A549 (cell line): ENCODE measurements at regions not wholly inside any gene's neighbourhood (a gene's known extent, or its start where the extent isn't known, plus 50 kb on each side); places are given as distances from the start of the nearest gene placed in this dataset.

ENCODE experiments used
- ATAC-seq, 2 experiments: fragments of 200-7000 bp in 1 of 2; fragments of >200 bp in 1 of 2; cut with Nextera tagmentation in 1 of 2; cut with Tn5 transposase in 1 of 2; 3 replicates each; pipeline versions ENCODE4 v1.8.0 to v1.9.1; 2018 to 2020; ENCODE audit warnings: mild to moderate bottlenecking in 1 of 2, moderate library complexity in 1 of 2
- CTCF ChIA-PET: fragments of 300-600 bp; sonication (Branson Sonifier 250); formaldehyde crosslinking; extraction: SDS; loops from one replicate; lab custom pipeline; 2021; ENCODE audit warnings: antibody characterized with exemption, inconsistent platforms; lab: Yijun Ruan, JAX
- POLR2A ChIA-PET: fragments of 350-600 bp; formaldehyde crosslinking; extraction: SDS; loops from one replicate; lab custom pipeline; 2021; ENCODE audit warnings: antibody characterized with exemption, inconsistent platforms; lab: Yijun Ruan, JAX
- DNase-seq, 2 experiments: peaks; one replicate each; pipeline versions ENCODE4 v3.0.0 to v3.0.0-alpha.2; 2011 to 2016; ENCODE audit warnings: low read depth in 1 of 2, low spot score in 1 of 2
- FAIRE-seq: peaks from 2 replicates; lab custom pipeline; 2011; peaks lifted over from hg19 to GRCh38; lab: Jason Lieb, UNC
- H3K27ac ChIP-seq, 2 experiments: fragments of >200 bp; sonication (Bioruptor Twin); formaldehyde crosslinking; 3 replicates each; pipeline ENCODE4 v1.5.1; 2016 to 2017
- H3K4me1 ChIP-seq: fragments of >200 bp; sonication (Bioruptor Twin); formaldehyde crosslinking; 3 replicates; pipeline ENCODE4 v1.6.1; 2016
- H3K4me2 ChIP-seq: fragments of >200 bp; sonication (Bioruptor Twin); formaldehyde crosslinking; 3 replicates; pipeline ENCODE4 v1.6.1; 2016
- H3K4me3 ChIP-seq: fragments of >200 bp; sonication (Bioruptor Twin); formaldehyde crosslinking; 3 replicates; pipeline ENCODE4 v1.5.1; 2016
- H3K9me3 ChIP-seq: fragments of >200 bp; sonication (Bioruptor Twin); formaldehyde crosslinking; 3 replicates; pipeline ENCODE4 v1.6.1; 2016
- CBX8 ChIP-seq: fragments of 200-600 bp; sonication (generic); IDR thresholded peaks from 2 replicates; pipeline ENCODE4 v1.6.1; 2016
- CHD4 ChIP-seq: fragments of 200-600 bp; sonication (generic); IDR thresholded peaks from 2 replicates; pipeline ENCODE4 v1.6.1; 2016; ENCODE audit warnings: antibody characterized with exemption, mild to moderate bottlenecking, borderline replicate concordance
- EHMT2 ChIP-seq: fragments of 200-600 bp; sonication (generic); IDR thresholded peaks from 2 replicates; pipeline ENCODE4 v1.6.1; 2016; ENCODE audit warnings: antibody characterized with exemption, low read depth, mild to moderate bottlenecking, moderate library complexity
- EP300 ChIP-seq, 2 experiments: fragments of >200 bp; sonication (Bioruptor Twin); formaldehyde crosslinking; IDR thresholded peaks; 2 replicates in 1 of 2; 3 replicates in 1 of 2; pipeline ENCODE4 v1.6.1; 2016 to 2017
- FOXS1 ChIP-seq: fragments of 250-450 bp; sonication (Bioruptor Pico); IDR thresholded peaks from 2 replicates; pipeline ENCODE4 v1.5.0; 2020; ENCODE audit warnings: mild to moderate bottlenecking, moderate library complexity
- GATA3 ChIP-seq: IDR thresholded peaks from 2 replicates; pipeline ENCODE4 v1.6.1; 2012; ENCODE audit warnings: borderline replicate concordance
- HOXB5 ChIP-seq: fragments of 250-450 bp; sonication (Bioruptor Pico); IDR thresholded peaks from 2 replicates; pipeline ENCODE4 v1.5.0; 2020; ENCODE audit warnings: mild to moderate bottlenecking, moderate library complexity
- RAD21 ChIP-seq, 2 experiments: fragments of >200 bp in 1 of 2; sonication (Bioruptor Twin) in 1 of 2; formaldehyde crosslinking in 1 of 2; IDR thresholded peaks in 1 of 2; conservative IDR thresholded peaks in 1 of 2; 2 replicates in 1 of 2; 3 replicates in 1 of 2; pipeline ENCODE4 v1.6.1; 2012 to 2018; ENCODE audit warnings: inconsistent platforms in 1 of 2
- RARB ChIP-seq: fragments of 250-450 bp; sonication (Bioruptor Pico); IDR thresholded peaks from 2 replicates; pipeline ENCODE4 v1.8.0; 2021; ENCODE audit warnings: mild to moderate bottlenecking, moderate library complexity
- SMC3 ChIP-seq: fragments of >200 bp; sonication (Bioruptor Twin); formaldehyde crosslinking; IDR thresholded peaks from 3 replicates; pipeline ENCODE4 v1.6.1; 2018; ENCODE audit warnings: inconsistent platforms
- SREBF2 ChIP-seq: fragments of 450-650 bp; IDR thresholded peaks from 2 replicates; pipeline ENCODE4 v1.6.1; 2014; ENCODE audit warnings: mild to moderate bottlenecking, moderate library complexity
- ZNF302 ChIP-seq: fragments of 250-450 bp; sonication (Bioruptor Pico); IDR thresholded peaks from 2 replicates; pipeline ENCODE4 v1.9.0; 2021; ENCODE audit warnings: inconsistent platforms, mild to moderate bottlenecking, moderate library complexity
- ZSCAN20 ChIP-seq: fragments of 250-450 bp; sonication (Bioruptor Pico); IDR thresholded peaks from 2 replicates; pipeline ENCODE4 v1.8.0; 2022; ENCODE audit warnings: mild to moderate bottlenecking, moderate library complexity
- WGBS: methylation state at CpG from one replicate; pipeline ENCODE4 v1.1.6; 2017; ENCODE audit errors: missing lambda C conversion rate; 5-methylcytosine and 5-hydroxymethylcytosine counted together
- TF ChIP-seq, protein P1 (sequence below): fragments of 450-650 bp; IDR thresholded peaks from 2 replicates; pipeline ENCODE4 v1.6.1; 2014; ENCODE audit warnings: antibody characterized with exemption
- TF ChIP-seq, protein P2 (sequence below): fragments of >200 bp; sonication (Bioruptor Twin); formaldehyde crosslinking; IDR thresholded peaks from 3 replicates; pipeline ENCODE4 v1.5.1; 2016
- TF ChIP-seq, protein P3 (sequence below): fragments of 200-600 bp; sonication (generic); IDR thresholded peaks from 2 replicates; pipeline ENCODE4 v1.6.1; 2016; ENCODE audit warnings: antibody characterized with exemption, mild to moderate bottlenecking, moderate library complexity
- TF ChIP-seq, protein P4 (sequence below): fragments of 250-450 bp; sonication (Bioruptor Pico); IDR thresholded peaks from 2 replicates; pipeline ENCODE4 v1.5.0; 2021; ENCODE audit warnings: mild to moderate bottlenecking, moderate library complexity, borderline replicate concordance

- no peak for FAIRE-seq
- H3K4me1 ChIP-seq = no peaks in the 10 kb centered on the region
- WGBS = 70% methylated on average over 5 of the region's 5 CpGs
- H3K4me2 ChIP-seq = no peak overlapping the region
- H3K4me3 ChIP-seq = no peak overlapping the region
- ChIA-PET CTCF (interaction anchor here (0.9 to 1.7 kb wide), 2 partner anchors 12 to 18 kb away, joined by 3 to 6 read pairs; no protein-coding TSS in a partner anchor), POLR2A (no interaction called here)
- ATAC-seq = no peak
- no peak overlapping the region for H3K27ac ChIP-seq
- TF ChIP-seq, protein P1, sequence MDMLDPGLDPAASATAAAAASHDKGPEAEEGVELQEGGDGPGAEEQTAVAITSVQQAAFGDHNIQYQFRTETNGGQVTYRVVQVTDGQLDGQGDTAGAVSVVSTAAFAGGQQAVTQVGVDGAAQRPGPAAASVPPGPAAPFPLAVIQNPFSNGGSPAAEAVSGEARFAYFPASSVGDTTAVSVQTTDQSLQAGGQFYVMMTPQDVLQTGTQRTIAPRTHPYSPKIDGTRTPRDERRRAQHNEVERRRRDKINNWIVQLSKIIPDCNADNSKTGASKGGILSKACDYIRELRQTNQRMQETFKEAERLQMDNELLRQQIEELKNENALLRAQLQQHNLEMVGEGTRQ = no peak
- TF ChIP-seq GATA3 (no peak), SMC3 (no peak), HOXB5 (CRISPR knock-in tag) (no peak)
- H3K9me3 ChIP-seq = no peaks in the 10 kb centered on the region; the same call in 2 of the 3 replicates
- no peak for DNase-seq
These were observed 56.8 kb upstream of the CHST11 start for GRCh38 chr12:104399740-104400612.

GRCh38 chr12:104402630-104403029, 54.1 kb upstream of the CHST11 start:
- no peak for TF ChIP-seq SMC3
- TF ChIP-seq CHD4 = no peak
- TF ChIP-seq, protein P2, sequence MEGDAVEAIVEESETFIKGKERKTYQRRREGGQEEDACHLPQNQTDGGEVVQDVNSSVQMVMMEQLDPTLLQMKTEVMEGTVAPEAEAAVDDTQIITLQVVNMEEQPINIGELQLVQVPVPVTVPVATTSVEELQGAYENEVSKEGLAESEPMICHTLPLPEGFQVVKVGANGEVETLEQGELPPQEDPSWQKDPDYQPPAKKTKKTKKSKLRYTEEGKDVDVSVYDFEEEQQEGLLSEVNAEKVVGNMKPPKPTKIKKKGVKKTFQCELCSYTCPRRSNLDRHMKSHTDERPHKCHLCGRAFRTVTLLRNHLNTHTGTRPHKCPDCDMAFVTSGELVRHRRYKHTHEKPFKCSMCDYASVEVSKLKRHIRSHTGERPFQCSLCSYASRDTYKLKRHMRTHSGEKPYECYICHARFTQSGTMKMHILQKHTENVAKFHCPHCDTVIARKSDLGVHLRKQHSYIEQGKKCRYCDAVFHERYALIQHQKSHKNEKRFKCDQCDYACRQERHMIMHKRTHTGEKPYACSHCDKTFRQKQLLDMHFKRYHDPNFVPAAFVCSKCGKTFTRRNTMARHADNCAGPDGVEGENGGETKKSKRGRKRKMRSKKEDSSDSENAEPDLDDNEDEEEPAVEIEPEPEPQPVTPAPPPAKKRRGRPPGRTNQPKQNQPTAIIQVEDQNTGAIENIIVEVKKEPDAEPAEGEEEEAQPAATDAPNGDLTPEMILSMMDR = no peak
- no peak for TF ChIP-seq EHMT2
- TF ChIP-seq, protein P3, sequence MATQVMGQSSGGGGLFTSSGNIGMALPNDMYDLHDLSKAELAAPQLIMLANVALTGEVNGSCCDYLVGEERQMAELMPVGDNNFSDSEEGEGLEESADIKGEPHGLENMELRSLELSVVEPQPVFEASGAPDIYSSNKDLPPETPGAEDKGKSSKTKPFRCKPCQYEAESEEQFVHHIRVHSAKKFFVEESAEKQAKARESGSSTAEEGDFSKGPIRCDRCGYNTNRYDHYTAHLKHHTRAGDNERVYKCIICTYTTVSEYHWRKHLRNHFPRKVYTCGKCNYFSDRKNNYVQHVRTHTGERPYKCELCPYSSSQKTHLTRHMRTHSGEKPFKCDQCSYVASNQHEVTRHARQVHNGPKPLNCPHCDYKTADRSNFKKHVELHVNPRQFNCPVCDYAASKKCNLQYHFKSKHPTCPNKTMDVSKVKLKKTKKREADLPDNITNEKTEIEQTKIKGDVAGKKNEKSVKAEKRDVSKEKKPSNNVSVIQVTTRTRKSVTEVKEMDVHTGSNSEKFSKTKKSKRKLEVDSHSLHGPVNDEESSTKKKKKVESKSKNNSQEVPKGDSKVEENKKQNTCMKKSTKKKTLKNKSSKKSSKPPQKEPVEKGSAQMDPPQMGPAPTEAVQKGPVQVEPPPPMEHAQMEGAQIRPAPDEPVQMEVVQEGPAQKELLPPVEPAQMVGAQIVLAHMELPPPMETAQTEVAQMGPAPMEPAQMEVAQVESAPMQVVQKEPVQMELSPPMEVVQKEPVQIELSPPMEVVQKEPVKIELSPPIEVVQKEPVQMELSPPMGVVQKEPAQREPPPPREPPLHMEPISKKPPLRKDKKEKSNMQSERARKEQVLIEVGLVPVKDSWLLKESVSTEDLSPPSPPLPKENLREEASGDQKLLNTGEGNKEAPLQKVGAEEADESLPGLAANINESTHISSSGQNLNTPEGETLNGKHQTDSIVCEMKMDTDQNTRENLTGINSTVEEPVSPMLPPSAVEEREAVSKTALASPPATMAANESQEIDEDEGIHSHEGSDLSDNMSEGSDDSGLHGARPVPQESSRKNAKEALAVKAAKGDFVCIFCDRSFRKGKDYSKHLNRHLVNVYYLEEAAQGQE = no peak
- TF ChIP-seq FOXS1 (CRISPR knock-in tag) = no peak
- no peak for TF ChIP-seq EP300 (IDR thresholded peaks at IDR 0.05)
- TF ChIP-seq ZSCAN20 = no peak
- no peak for TF ChIP-seq RARB
- TF ChIP-seq, protein P4, sequence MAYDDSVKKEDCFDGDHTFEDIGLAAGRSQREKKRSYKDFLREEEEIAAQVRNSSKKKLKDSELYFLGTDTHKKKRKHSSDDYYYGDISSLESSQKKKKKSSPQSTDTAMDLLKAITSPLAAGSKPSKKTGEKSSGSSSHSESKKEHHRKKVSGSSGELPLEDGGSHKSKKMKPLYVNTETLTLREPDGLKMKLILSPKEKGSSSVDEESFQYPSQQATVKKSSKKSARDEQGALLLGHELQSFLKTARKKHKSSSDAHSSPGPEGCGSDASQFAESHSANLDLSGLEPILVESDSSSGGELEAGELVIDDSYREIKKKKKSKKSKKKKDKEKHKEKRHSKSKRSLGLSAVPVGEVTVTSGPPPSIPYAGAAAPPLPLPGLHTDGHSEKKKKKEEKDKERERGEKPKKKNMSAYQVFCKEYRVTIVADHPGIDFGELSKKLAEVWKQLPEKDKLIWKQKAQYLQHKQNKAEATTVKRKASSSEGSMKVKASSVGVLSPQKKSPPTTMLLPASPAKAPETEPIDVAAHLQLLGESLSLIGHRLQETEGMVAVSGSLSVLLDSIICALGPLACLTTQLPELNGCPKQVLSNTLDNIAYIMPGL (CRISPR knock-in tag) = no peak
- TF ChIP-seq ZNF302 (CRISPR knock-in tag) = no peak
- no peak for TF ChIP-seq CBX8
- TF ChIP-seq SREBF2 = no peak
- no peak for TF ChIP-seq RAD21 (conservative IDR thresholded peaks at IDR 0.05 in 1 of 2, IDR thresholded peaks at IDR 0.05 in 1 of 2)
- TF ChIP-seq, all 56 proteins: peak for 0
- DNase-seq (no peak), ATAC-seq (no peak), FAIRE-seq (no peak)
- 56% methylated on average over 3 of the region's 3 CpGs for WGBS
- H3K9me3 ChIP-seq = peaks cover 10% of the 10 kb centered on the region; the same call in 1 of the 3 replicates
- H3K4me3 ChIP-seq = no peak overlapping the region
- H3K4me1 ChIP-seq = peaks cover 5% of the 10 kb centered on the region
- ChIA-PET POLR2A (no interaction called here), CTCF (interaction anchor here (1.1 kb wide), 1 partner anchor 21 kb away, joined by 5 read pairs; no protein-coding TSS in a partner anchor)
- no peak overlapping the region for H3K27ac ChIP-seq
- no peak overlapping the region for H3K4me2 ChIP-seq
